A673 (cell line): ENCODE measurements at regions not wholly inside any gene's neighbourhood (a gene's known extent, or its start where the extent isn't known, plus 50 kb on each side); places are given as distances from the start of the nearest gene placed in this dataset.

ENCODE experiments used
- EZH2 ChIP-seq: fragments of 200-600 bp; sonication (generic); IDR thresholded peaks from 2 replicates; pipeline ENCODE4 v1.6.1; 2017; ENCODE audit warnings: borderline replicate concordance, low read depth, mild to moderate bottlenecking, mixed read lengths, antibody characterized with exemption, low read length; ENCODE audit not compliant: poor library complexity, severe bottlenecking
- TF ChIP-seq, protein P1 (sequence below): fragments of 300-800, 200-600 bp; sonication (generic); conservative IDR thresholded peaks from 2 replicates; pipeline ENCODE4 v1.5.1; 2017; ENCODE audit warnings: low read depth, mild to moderate bottlenecking, antibody characterized with exemption, low read length, moderate library complexity, mixed read lengths

DNA sequence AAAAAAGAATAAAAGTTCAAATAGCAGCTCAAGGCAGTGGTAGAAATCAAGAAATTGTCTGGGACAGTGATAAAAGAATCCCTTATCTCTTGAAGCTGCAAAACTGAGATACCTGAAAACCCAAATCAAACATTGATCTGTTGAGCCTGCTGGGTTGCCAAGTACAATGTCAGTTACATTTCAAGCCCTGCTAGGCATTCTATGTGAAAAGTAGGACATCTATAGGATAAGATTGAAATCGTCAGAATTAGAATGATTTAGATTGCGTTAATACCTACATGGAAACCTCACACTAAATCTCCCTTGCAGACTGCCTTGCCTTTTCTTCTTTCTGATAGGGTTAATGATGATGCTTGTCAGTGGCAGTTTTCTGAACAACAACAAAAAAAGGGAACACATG, 1684.4 kb upstream of the B3GALT2 start:
- TF ChIP-seq, protein P1, sequence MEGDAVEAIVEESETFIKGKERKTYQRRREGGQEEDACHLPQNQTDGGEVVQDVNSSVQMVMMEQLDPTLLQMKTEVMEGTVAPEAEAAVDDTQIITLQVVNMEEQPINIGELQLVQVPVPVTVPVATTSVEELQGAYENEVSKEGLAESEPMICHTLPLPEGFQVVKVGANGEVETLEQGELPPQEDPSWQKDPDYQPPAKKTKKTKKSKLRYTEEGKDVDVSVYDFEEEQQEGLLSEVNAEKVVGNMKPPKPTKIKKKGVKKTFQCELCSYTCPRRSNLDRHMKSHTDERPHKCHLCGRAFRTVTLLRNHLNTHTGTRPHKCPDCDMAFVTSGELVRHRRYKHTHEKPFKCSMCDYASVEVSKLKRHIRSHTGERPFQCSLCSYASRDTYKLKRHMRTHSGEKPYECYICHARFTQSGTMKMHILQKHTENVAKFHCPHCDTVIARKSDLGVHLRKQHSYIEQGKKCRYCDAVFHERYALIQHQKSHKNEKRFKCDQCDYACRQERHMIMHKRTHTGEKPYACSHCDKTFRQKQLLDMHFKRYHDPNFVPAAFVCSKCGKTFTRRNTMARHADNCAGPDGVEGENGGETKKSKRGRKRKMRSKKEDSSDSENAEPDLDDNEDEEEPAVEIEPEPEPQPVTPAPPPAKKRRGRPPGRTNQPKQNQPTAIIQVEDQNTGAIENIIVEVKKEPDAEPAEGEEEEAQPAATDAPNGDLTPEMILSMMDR = peak; percentile 27; the same call in 1 of the 2 replicates
- TF ChIP-seq EZH2 = no peak
